ENCODE measurements at regions not wholly inside any gene's neighbourhood (a gene's known extent, or its start where the extent isn't known, plus 50 kb on each side); places are given as distances from the start of the nearest gene placed in this dataset.
A peak's percentile ranks its signal among the peaks of the same experiment; 100 is the strongest.

GRCh38 chr9:13459071-13459470, 179.6 kb upstream of the MPDZ start:
- no peak overlapping the region for H3K27ac ChIP-seq
- TF ChIP-seq, protein P1, sequence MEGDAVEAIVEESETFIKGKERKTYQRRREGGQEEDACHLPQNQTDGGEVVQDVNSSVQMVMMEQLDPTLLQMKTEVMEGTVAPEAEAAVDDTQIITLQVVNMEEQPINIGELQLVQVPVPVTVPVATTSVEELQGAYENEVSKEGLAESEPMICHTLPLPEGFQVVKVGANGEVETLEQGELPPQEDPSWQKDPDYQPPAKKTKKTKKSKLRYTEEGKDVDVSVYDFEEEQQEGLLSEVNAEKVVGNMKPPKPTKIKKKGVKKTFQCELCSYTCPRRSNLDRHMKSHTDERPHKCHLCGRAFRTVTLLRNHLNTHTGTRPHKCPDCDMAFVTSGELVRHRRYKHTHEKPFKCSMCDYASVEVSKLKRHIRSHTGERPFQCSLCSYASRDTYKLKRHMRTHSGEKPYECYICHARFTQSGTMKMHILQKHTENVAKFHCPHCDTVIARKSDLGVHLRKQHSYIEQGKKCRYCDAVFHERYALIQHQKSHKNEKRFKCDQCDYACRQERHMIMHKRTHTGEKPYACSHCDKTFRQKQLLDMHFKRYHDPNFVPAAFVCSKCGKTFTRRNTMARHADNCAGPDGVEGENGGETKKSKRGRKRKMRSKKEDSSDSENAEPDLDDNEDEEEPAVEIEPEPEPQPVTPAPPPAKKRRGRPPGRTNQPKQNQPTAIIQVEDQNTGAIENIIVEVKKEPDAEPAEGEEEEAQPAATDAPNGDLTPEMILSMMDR (IDR thresholded peaks at IDR 0.05): no peak
- no peak for TF ChIP-seq ZFX (IDR thresholded peaks at IDR 0.05; ENCODE audit: borderline replicate concordance)

GRCh38 chr9:13457795-13458194, 178.3 kb upstream of the MPDZ start:
- TF ChIP-seq, protein P1 (IDR thresholded peaks at IDR 0.05): no peak

DNA sequence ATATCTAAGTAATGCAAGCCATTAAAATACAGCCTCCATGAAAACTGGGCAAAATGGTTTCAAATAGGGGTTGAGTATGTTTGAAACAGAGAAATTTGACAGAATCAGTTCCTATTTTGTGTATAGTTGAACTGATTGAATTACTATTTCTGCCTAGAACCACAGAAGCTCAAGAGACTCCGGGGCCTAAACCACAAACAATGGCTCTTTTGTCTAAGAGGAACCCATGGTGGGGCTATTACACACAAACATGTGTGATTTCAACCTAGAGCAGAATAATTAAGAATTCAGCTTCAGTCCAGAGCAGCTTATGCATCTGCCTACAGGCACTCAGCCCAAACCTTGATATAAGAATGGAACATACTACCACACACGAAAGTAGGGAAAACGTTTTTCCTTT, 171.2 kb upstream of the MPDZ start:
- TF ChIP-seq, protein P1 (IDR thresholded peaks at IDR 0.05): no peak
- no peak for TF ChIP-seq ZFX (IDR thresholded peaks at IDR 0.05; ENCODE audit: borderline replicate concordance)
- no peak overlapping the region for H3K27ac ChIP-seq

More at GRCh38 chr9:13457795-13458194, 178.3 kb upstream of the MPDZ start:
- no peak overlapping the region for H3K27ac ChIP-seq

- H3K27ac ChIP-seq: no peak overlapping the region
- no peak for TF ChIP-seq ZFX (IDR thresholded peaks at IDR 0.05; ENCODE audit: borderline replicate concordance)
- TF ChIP-seq, protein P1 (IDR thresholded peaks at IDR 0.05): no peak
Measured at GRCh38 chr9:13448482-13448881, 169.0 kb upstream of the MPDZ start.

DNA sequence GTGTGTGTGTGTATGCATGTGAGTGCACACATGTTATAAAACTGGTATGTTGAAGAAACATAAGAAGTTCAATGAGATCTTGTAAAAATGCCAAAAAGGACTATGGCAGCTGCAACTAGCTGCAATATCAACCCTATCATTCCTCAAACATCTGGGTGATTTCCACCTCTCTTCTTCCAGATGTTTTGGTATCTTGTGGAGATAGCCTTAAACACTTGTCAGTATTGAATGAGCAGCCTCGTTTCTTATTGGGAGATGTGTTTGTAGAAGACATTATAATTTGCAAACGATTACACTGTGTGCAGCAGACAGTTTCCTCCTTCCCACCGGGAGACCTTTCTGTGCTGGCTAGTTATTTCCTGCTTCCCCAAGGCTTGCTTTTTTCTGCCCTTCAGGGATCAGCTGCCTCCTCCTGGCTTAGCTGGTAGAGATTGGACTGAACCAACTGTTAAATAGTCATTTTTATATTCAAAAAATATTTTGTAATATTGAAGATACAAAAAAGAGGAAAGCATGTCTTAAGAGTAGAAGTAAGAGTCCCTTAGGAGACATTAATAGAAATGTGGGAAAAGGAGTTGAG, 168.4 kb upstream of the MPDZ start:
- H3K27ac ChIP-seq: no peak overlapping the region
- TF ChIP-seq, protein P1 (IDR thresholded peaks at IDR 0.05): no peak
- no peak for TF ChIP-seq ZFX (IDR thresholded peaks at IDR 0.05; ENCODE audit: borderline replicate concordance)

DNA sequence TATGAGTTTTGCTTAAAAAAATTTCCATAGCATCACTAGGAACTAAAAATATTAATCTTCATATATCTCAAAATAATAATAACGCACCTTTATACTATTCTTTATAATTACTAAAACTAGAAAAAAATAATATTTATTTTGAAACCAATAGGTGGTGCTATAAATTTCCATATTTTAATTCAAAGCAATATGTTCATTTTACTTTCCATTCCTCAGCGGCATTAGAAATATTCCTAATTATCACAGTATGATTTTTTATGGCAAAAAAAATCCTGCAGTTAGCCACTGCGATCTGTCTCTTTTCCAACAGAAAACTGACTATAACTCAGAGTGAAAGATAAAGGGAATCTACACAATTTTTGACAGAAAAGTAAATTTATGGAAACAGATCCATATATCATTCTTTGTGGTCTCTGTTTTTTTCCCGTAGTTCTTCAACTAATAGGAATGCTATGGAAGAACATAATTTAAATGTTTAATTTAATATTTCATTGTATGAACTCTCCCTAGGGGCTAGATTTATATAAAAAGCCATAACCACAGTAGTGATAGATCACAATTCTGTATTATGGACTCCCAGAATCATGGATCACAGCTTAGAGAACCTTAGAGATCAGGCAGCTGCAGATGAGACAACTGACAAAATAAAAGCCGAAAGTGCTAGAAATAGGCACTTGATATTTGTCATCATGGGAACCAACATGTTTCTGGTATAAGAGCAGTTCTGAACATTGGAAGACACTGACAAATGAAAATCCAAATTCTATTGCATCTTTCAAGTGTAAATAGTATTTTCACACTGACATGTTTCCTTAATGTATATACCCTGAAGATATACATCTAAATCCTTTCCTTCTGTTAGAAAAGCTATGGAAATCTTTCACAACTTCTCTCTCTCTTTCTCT, 167.7 kb upstream of the MPDZ start:
- H3K27ac ChIP-seq: no peak overlapping the region
- TF ChIP-seq, protein P1 (IDR thresholded peaks at IDR 0.05): peak; percentile 30; the same call in 1 of the 2 replicates
- no peak for TF ChIP-seq ZFX (IDR thresholded peaks at IDR 0.05; ENCODE audit: borderline replicate concordance)
